ENCODE measurements at regions not wholly inside any gene's neighbourhood (a gene's known extent, or its start where the extent isn't known, plus 50 kb on each side); places are given as distances from the start of the nearest gene placed in this dataset.
A peak's percentile ranks its signal among the peaks of the same experiment; 100 is the strongest.

- no peak for TF ChIP-seq CTCF (IDR thresholded peaks at IDR 0.05)
- TF ChIP-seq ATF2 (CRISPR knock-in tag; IDR thresholded peaks at IDR 0.05; ENCODE audit: borderline replicate concordance, low read depth): no peak
- no peak for TF ChIP-seq USF2 (CRISPR knock-in tag; IDR thresholded peaks at IDR 0.05)
- 0 out of 2 replicates have a peak, but pooled peaks have one; percentile 20 for TF ChIP-seq ZBTB43 (CRISPR knock-in tag; IDR thresholded peaks at IDR 0.05)
- TF ChIP-seq E2F4 (CRISPR knock-in tag; IDR thresholded peaks at IDR 0.05; ENCODE audit: borderline replicate concordance, low read depth): no peak
- TF ChIP-seq JUN (CRISPR knock-in tag; IDR thresholded peaks at IDR 0.05): no peak
- no peak for TF ChIP-seq GABPB1 (CRISPR knock-in tag; IDR thresholded peaks at IDR 0.05)
- TF ChIP-seq RELA (CRISPR knock-in tag; IDR thresholded peaks at IDR 0.05; ENCODE audit: borderline replicate concordance): no peak
- no peak for TF ChIP-seq KAT7 (CRISPR knock-in tag; IDR thresholded peaks at IDR 0.05; ENCODE audit: borderline replicate concordance)
Observed at GRCh38 chr3:127456471-127457093, 134.0 kb downstream of the TPRA1 start.

Data from WTC11 (cell line).